ENCODE measurements at regions not wholly inside any gene's neighbourhood (a gene's known extent, or its start where the extent isn't known, plus 50 kb on each side); places are given as distances from the start of the nearest gene placed in this dataset.

DNA sequence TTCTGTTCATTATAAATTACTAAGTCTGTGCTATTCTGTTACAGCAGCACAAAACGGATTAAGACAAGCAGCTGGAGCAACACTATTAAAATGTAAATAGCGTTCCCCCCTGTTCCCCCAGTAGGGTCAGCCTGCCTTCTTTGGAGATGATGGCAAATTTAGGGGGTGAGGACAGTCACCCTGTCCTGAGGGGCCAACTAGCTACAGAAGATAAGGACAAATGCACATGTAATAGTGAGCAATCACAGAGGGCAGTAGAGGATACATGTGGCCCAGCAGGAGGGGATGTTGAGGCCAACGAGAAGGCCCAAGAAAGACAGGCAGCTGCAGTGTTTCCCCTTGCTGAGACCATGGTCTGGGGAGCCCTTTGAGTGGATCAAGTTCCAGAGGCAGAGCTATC lies 266.7 kb upstream of the CDYL start:
- TF ChIP-seq CTCF (IDR thresholded peaks at IDR 0.05) = no peak
- no peak for TF ChIP-seq POLR2A (IDR thresholded peaks at IDR 0.05)

All from lower leg skin (tissue), 3 donors.